IPS-18c (cell line): ENCODE measurements at regions not wholly inside any gene's neighbourhood (a gene's known extent, or its start where the extent isn't known, plus 50 kb on each side); places are given as distances from the start of the nearest gene placed in this dataset.

ENCODE experiments used
- H3K4me3 ChIP-seq: 2 replicates; pipeline ENCODE4 v1.7.0; 2013; ENCODE audit warnings: low read depth, mild to moderate bottlenecking, low read length, moderate library complexity; ENCODE audit not compliant: insufficient read depth
- H3K9me3 ChIP-seq: one replicate; pipeline ENCODE4 v1.6.1; 2013; ENCODE audit warnings: mild to moderate bottlenecking, low read length, moderate library complexity; ENCODE audit not compliant: control insufficient read depth, insufficient read depth

GRCh38 chr16:73214825-73215677 lies 167.1 kb upstream of the ZFHX3 start:
- H3K4me3 ChIP-seq: no peak overlapping the region
- H3K9me3 ChIP-seq: no peaks in the 10 kb centered on the region

GRCh38 chr16:73213732-73214455 lies 166.0 kb upstream of the ZFHX3 start:
- no peak overlapping the region for H3K4me3 ChIP-seq

GRCh38 chr16:73212431-73212830 lies 164.5 kb upstream of the ZFHX3 start:
- H3K4me3 ChIP-seq: no peak overlapping the region
- H3K9me3 ChIP-seq: no peaks in the 10 kb centered on the region

More at GRCh38 chr16:73213732-73214455, 166.0 kb upstream of the ZFHX3 start:
- H3K9me3 ChIP-seq: no peaks in the 10 kb centered on the region

DNA sequence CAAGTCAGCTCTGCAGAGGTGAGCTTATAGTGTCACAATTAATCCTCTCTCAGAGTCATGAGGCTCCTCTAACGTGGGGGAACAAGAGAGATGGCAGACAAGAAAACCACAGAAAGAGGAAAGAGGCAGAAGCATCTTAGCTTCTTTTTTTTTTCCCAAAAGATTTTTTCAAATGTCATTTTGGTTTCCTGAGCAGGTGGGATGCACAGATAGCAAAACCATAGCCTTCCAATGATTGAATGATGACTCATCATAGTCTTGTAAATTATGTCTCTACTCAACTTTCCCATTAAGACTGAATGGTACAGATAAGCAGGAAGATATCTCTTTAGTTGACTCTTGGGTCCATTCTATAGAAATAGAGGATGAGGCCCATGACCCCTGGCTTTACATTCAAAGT lies 162.8 kb upstream of the ZFHX3 start:
- H3K9me3 ChIP-seq: no peaks in the 10 kb centered on the region
- no peak overlapping the region for H3K4me3 ChIP-seq

DNA sequence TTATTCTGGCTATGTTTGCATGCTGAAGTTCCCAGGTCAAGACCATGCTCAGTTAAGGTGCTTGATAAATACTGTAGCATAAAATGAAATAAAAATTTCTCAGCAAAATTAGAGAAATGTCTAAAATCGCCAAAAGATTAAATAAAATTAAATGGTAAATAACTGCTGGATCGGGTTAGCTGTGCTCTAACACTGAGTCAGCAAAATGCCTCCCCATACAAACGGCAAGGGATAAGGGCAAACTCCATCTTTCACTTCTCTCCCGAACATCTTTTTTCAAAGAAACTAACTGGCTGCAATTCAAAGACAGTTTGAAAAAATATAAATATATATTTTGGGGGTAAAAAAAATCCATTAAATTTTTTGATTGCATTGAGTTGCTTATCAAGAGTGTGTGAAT lies 162.2 kb upstream of the ZFHX3 start:
- Histone ChIP-seq H3K9me3 (no peaks in the 10 kb centered on the region), H3K4me3 (no peak overlapping the region)

- H3K4me3 ChIP-seq: no peak overlapping the region
Observed at GRCh38 chr16:73209190-73209589, 161.3 kb upstream of the ZFHX3 start.

DNA sequence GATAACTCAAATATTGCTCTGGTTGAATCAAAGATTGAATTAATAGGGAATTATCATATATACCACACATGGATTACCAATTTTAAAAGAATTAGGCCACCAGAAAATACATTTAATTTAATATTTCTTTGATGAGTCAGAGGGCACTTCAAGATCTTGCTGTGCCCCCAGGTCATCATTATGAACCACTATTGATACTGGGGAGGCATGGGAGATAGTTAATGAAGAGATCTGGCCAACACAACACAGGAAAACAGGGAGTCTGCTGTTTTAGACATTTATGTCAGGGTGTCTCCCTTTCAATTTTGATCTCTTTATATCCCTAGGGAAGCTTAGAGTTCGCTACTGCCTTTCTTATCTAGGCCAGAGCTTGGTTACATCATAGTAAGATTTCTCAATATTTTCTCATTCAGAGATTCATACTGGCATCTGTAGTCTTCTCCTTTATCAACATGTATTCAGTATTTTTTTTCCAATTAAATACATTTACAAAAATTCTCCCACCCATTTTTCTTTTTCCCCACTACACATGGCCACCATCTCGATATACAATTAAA lies 158.3 kb upstream of the ZFHX3 start:
- H3K9me3 ChIP-seq: no peaks in the 10 kb centered on the region
- no peak overlapping the region for H3K4me3 ChIP-seq

More at GRCh38 chr16:73209190-73209589, 161.3 kb upstream of the ZFHX3 start:
- H3K9me3 ChIP-seq: no peaks in the 10 kb centered on the region

GRCh38 chr16:73205153-73205886 lies 157.4 kb upstream of the ZFHX3 start:
- no peaks in the 10 kb centered on the region for H3K9me3 ChIP-seq
- no peak overlapping the region for H3K4me3 ChIP-seq

- no peaks in the 10 kb centered on the region for H3K9me3 ChIP-seq
- H3K4me3 ChIP-seq: no peak overlapping the region; the same call in 1 of the 2 replicates
Observed at GRCh38 chr16:73204359-73205152, 156.6 kb upstream of the ZFHX3 start.

GRCh38 chr16:73202161-73202729 lies 154.3 kb upstream of the ZFHX3 start:
- H3K9me3 ChIP-seq: no peaks in the 10 kb centered on the region
- no peak overlapping the region for H3K4me3 ChIP-seq

GRCh38 chr16:73199214-73199613 lies 151.3 kb upstream of the ZFHX3 start:
- H3K9me3 ChIP-seq: no peaks in the 10 kb centered on the region
- no peak overlapping the region for H3K4me3 ChIP-seq

DNA sequence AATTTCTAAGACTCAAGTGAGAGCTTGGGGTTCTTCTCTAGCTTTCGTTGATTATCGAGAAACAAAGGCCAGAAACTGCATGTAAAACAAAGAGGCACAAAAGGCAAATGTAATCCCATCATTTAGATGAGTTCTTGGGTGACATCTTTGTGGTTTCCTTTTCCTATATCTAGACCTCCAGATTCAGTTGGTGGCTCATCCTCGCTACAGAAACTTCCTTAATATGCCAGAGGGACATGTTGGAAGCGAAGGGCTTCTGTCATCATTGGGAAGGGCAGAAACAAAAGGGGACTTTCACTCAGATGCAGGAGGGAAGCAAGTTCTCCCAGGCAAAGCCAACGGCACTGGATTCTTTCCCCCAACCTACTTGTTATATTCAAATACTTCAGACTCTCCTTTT lies 150.6 kb upstream of the ZFHX3 start:
- Histone ChIP-seq H3K4me3 (no peak overlapping the region), H3K9me3 (no peaks in the 10 kb centered on the region)

GRCh38 chr16:73197598-73197997 lies 149.7 kb upstream of the ZFHX3 start:
- H3K4me3 ChIP-seq: no peak overlapping the region
- H3K9me3 ChIP-seq: no peaks in the 10 kb centered on the region

DNA sequence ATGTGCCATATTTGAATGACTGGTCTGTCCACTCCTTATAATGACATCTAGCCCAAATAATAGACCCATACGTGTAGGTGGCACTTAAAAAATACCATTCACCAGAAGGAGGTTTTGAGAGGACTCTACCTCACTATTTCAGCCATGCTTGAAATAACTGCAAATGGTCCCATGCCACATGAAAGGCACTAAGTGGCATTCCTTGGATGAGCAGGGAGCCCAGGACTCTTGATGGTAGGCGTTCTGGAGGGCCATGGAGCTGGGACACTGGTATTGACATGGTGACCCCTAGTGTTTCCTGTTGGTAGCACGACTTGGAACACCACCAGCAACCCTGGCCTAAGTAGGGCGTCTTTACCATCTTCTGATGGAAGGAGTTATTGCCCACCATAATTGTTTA lies 148.7 kb upstream of the ZFHX3 start:
- Histone ChIP-seq H3K4me3 (no peak overlapping the region), H3K9me3 (no peaks in the 10 kb centered on the region)

- Histone ChIP-seq H3K9me3 (no peaks in the 10 kb centered on the region), H3K4me3 (no peak overlapping the region)
Observed at GRCh38 chr16:73193464-73193863, 145.5 kb upstream of the ZFHX3 start.

GRCh38 chr16:73192232-73192894 lies 144.4 kb upstream of the ZFHX3 start:
- no peak overlapping the region for H3K4me3 ChIP-seq
- H3K9me3 ChIP-seq: no peaks in the 10 kb centered on the region
